ENCODE measurements at regions not wholly inside any gene's neighbourhood (a gene's known extent, or its start where the extent isn't known, plus 50 kb on each side); places are given as distances from the start of the nearest gene placed in this dataset.

DNA sequence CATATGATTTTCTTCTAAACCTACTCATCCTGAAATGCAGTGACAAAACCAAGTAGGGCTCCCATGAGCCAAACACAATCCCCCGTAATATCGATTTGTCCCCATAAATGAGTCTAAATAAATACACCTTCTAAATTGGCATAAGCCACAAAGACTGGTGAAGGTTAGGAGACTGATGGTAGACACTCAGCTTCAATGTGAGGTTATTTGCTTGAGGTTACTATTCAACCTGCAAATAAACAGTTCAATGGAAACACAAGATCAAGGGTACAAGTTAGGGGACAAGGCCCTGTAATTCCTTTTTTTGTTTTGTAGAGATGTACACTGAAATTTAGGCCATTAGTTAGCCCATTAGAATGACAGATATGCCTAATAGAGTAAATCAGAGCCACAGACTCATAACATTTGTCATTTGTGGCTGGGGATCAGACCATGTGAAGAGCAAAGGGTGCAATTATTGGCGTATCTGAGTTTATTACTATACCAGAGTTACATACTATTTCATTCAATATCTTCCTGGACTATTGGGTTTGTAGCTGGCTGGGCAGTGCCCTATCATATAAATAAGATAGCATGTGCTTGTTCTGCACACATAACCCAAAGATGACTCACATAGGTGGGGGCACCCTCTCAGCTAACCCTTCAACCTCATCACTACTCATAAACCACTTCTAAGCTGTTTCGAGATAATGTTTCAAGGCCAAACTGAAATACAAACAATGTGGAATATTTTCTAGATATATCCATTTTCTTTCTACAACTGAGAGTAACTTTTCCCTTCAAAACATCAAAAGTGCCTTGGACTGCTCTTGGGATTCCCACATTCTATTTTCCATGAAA lies 695.3 kb downstream of the KCNA4 start:
- no peaks in the 10 kb centered on the region for H3K27me3 Mint-ChIP-seq
- no peak overlapping the region for H3K27ac Mint-ChIP-seq
- no peak for DNase-seq
- H3K4me3 Mint-ChIP-seq: no peak overlapping the region
- POLR2A ChIA-PET: no interaction called here
- CTCF ChIA-PET: no interaction called here
- H3K36me3 Mint-ChIP-seq (ENCODE audit: low read depth): no peaks in the 10 kb centered on the region
- Histone ChIP-seq H3K4me3 (ENCODE audit: low read length) (no peak overlapping the region), H3K27ac (ENCODE audit: low read depth in 1 of 2, low read length in 2 of 2) (no peak overlapping the region), H3K4me1 (ENCODE audit: insufficient read depth, low read length) (no peaks in the 10 kb centered on the region), H3K36me3 (ENCODE audit: insufficient read depth, low read length) (no peaks in the 10 kb centered on the region), H3K27me3 (ENCODE audit: control insufficient read depth in 1 of 2, insufficient read depth in 2 of 2, low read length in 2 of 2) (no peaks in the 10 kb centered on the region), H3K9me3 (ENCODE audit: control insufficient read depth in 1 of 2, insufficient read depth in 1 of 2, low read length in 2 of 2) (no peaks in the 10 kb centered on the region)
- peaks cover 15% of the 10 kb centered on the region for H3K9me3 Mint-ChIP-seq
- TF ChIP-seq, protein P1, sequence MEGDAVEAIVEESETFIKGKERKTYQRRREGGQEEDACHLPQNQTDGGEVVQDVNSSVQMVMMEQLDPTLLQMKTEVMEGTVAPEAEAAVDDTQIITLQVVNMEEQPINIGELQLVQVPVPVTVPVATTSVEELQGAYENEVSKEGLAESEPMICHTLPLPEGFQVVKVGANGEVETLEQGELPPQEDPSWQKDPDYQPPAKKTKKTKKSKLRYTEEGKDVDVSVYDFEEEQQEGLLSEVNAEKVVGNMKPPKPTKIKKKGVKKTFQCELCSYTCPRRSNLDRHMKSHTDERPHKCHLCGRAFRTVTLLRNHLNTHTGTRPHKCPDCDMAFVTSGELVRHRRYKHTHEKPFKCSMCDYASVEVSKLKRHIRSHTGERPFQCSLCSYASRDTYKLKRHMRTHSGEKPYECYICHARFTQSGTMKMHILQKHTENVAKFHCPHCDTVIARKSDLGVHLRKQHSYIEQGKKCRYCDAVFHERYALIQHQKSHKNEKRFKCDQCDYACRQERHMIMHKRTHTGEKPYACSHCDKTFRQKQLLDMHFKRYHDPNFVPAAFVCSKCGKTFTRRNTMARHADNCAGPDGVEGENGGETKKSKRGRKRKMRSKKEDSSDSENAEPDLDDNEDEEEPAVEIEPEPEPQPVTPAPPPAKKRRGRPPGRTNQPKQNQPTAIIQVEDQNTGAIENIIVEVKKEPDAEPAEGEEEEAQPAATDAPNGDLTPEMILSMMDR (IDR thresholded peaks at IDR 0.05): no peak
- no peaks in the 10 kb centered on the region for H3K4me1 Mint-ChIP-seq (ENCODE audit: low read depth)
- no peak for ATAC-seq (ENCODE audit: poor library complexity)
- intact Hi-C loops (cut with DNase I, micrococcal nuclease): no loop called here

GRCh38 chr11:29320196-29320595 lies 696.6 kb downstream of the KCNA4 start:
- no peak for DNase-seq
- CTCF ChIA-PET: no interaction called here
- Mint-ChIP-seq H3K36me3 (ENCODE audit: low read depth) (no peaks in the 10 kb centered on the region), H3K27ac (no peak overlapping the region), H3K9me3 (peaks cover 15% of the 10 kb centered on the region), H3K4me1 (ENCODE audit: low read depth) (no peaks in the 10 kb centered on the region), H3K4me3 (no peak overlapping the region), H3K27me3 (no peaks in the 10 kb centered on the region)
- H3K4me1 ChIP-seq (ENCODE audit: insufficient read depth, low read length): no peaks in the 10 kb centered on the region
- intact Hi-C loops (cut with DNase I, micrococcal nuclease): no loop called here
- H3K4me3 ChIP-seq (ENCODE audit: low read length): no peak overlapping the region
- H3K36me3 ChIP-seq (ENCODE audit: insufficient read depth, low read length): no peaks in the 10 kb centered on the region
- no peak for ATAC-seq (ENCODE audit: poor library complexity)
- H3K27ac ChIP-seq (ENCODE audit: low read depth in 1 of 2, low read length in 2 of 2): no peak overlapping the region
- no peaks in the 10 kb centered on the region for H3K9me3 ChIP-seq (ENCODE audit: control insufficient read depth in 1 of 2, insufficient read depth in 1 of 2, low read length in 2 of 2)
- TF ChIP-seq, protein P1 (IDR thresholded peaks at IDR 0.05): no peak
- H3K27me3 ChIP-seq (ENCODE audit: control insufficient read depth in 1 of 2, insufficient read depth in 2 of 2, low read length in 2 of 2): no peaks in the 10 kb centered on the region
- POLR2A ChIA-PET: no interaction called here

- CTCF ChIA-PET: no interaction called here
- no peaks in the 10 kb centered on the region for H3K27me3 Mint-ChIP-seq
Measured at GRCh38 chr11:29319210-29319609, 697.6 kb downstream of the KCNA4 start.

More at GRCh38 chr11:29319210-29319609, 697.6 kb downstream of the KCNA4 start:
- Histone ChIP-seq H3K27me3 (ENCODE audit: control insufficient read depth in 1 of 2, insufficient read depth in 2 of 2, low read length in 2 of 2) (no peaks in the 10 kb centered on the region), H3K36me3 (ENCODE audit: insufficient read depth, low read length) (no peaks in the 10 kb centered on the region), H3K4me1 (ENCODE audit: insufficient read depth, low read length) (no peaks in the 10 kb centered on the region), H3K9me3 (ENCODE audit: control insufficient read depth in 1 of 2, insufficient read depth in 1 of 2, low read length in 2 of 2) (no peaks in the 10 kb centered on the region), H3K4me3 (ENCODE audit: low read length) (no peak overlapping the region), H3K27ac (ENCODE audit: low read depth in 1 of 2, low read length in 2 of 2) (no peak overlapping the region)
- DNase-seq (no peak), ATAC-seq (ENCODE audit: poor library complexity) (no peak)
- POLR2A ChIA-PET: no interaction called here
- no peaks in the 10 kb centered on the region for H3K36me3 Mint-ChIP-seq (ENCODE audit: low read depth)
- no peaks in the 10 kb centered on the region for H3K4me1 Mint-ChIP-seq (ENCODE audit: low read depth)
- intact Hi-C loops (cut with DNase I, micrococcal nuclease): no loop called here
- TF ChIP-seq, protein P1 (IDR thresholded peaks at IDR 0.05): no peak
- H3K27ac Mint-ChIP-seq: no peak overlapping the region
- peaks cover 15% of the 10 kb centered on the region for H3K9me3 Mint-ChIP-seq
- no peak overlapping the region for H3K4me3 Mint-ChIP-seq

All from CD4-positive, alpha-beta T cell (primary cell).